22Rv1 (cell line): ENCODE measurements at regions not wholly inside any gene's neighbourhood (a gene's known extent, or its start where the extent isn't known, plus 50 kb on each side); places are given as distances from the start of the nearest gene placed in this dataset.

ENCODE experiments used
- H3K27ac ChIP-seq: fragments of 450-650 bp; 2 replicates; pipeline ENCODE4 v1.5.1; 2017
- ZFX ChIP-seq: fragments of 450-650 bp; IDR thresholded peaks from 2 replicates; pipeline ENCODE4 v1.6.1; 2017; ENCODE audit warnings: antibody characterized with exemption, borderline replicate concordance
- TF ChIP-seq, protein P1 (sequence below): fragments of 450-650 bp; IDR thresholded peaks from 2 replicates; pipeline ENCODE4 v1.5.1; 2017; ENCODE audit warnings: mild to moderate bottlenecking

DNA sequence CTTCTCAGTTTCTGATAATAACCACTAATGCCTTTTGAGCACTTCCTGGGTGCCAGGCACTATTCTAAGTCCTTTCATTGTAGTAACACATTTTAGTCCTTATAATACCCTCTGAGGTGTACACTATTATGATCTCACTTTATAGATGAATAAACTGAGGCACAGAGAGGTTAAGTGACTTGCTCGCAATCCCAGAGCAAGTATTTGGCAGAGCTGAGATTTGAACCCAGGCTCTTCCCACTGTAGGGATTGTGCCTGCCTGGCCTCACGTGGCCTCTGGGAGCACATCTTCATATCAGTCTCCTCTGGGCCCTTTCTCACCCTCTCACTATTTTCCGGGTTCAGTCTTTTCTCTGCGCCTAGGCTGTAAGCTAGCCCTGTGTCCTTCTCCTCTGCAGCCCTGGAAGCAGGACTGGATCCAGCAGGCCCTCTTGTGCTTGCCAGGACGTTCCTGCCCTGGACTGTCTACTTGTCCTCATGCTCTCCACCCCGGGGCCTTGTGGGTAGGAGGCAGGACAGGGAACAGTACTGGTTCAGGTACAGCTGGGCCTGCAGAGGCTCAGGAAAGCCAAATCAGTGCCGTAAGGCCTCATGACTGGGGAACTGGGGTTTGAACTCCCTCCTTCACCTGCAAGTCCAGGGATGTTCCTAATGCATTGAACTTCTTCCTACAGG is 139.6 kb downstream of the VEGFA start:
- TF ChIP-seq ZFX, result no peak
- TF ChIP-seq, protein P1, sequence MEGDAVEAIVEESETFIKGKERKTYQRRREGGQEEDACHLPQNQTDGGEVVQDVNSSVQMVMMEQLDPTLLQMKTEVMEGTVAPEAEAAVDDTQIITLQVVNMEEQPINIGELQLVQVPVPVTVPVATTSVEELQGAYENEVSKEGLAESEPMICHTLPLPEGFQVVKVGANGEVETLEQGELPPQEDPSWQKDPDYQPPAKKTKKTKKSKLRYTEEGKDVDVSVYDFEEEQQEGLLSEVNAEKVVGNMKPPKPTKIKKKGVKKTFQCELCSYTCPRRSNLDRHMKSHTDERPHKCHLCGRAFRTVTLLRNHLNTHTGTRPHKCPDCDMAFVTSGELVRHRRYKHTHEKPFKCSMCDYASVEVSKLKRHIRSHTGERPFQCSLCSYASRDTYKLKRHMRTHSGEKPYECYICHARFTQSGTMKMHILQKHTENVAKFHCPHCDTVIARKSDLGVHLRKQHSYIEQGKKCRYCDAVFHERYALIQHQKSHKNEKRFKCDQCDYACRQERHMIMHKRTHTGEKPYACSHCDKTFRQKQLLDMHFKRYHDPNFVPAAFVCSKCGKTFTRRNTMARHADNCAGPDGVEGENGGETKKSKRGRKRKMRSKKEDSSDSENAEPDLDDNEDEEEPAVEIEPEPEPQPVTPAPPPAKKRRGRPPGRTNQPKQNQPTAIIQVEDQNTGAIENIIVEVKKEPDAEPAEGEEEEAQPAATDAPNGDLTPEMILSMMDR, result no peak
- H3K27ac ChIP-seq, result 0 out of 2 replicates have a peak overlapping the region, but pooled peaks have one; percentile 42

DNA sequence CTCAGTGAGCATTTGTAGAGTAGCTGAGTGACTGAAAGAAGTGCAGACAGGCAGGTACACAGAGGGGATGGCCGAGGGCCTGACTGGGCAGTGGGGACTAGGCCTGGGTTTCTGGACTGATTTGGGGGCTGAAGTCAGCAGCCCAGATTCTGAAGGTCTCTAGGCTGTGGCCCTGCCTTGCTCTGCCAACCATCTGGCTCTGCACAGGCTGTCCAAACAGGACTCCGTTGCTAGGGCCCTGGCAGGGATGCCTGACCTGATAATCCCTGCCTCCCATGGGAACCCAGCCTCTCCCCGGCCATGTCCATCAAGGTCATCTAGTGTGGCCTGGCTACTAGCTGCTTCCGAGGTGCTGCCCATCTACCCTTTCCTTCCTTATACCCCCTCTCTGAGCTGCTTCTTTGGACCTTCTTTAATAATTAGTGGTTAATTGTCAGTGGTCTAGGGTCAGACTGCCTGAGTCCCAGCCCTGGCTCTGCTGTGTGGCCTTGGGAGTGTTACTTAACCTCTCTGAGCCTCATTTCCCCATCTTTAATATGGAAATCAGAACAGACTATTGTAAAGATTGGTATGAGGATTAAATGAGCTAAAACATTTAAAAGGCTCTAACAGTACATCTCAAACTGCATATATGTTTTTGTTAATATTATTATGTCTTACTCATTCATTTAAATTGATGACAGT is 137.9 kb downstream of the VEGFA start:
- no peak overlapping the region for H3K27ac ChIP-seq
- TF ChIP-seq, protein P1, result no peak
- no peak for TF ChIP-seq ZFX

DNA sequence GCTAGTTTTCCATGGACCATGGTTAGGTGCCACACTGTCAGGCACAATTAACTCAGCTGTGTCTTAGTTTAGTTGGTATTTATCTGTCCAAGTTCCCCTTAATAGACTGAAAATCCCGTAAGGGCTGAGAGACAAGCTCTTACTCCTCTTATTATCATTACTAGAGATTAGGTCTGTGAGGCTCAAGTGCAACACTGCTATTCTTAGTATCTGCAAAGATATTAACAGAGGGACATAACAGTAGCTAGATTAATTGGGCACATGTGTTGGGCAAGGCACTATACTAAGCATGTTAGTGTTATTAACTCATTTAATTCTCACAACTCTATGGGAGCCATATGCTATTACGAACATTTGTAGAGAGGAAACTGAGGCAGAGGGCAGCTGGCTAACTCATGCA is 137.3 kb downstream of the VEGFA start:
- TF ChIP-seq, protein P1, result no peak
- TF ChIP-seq ZFX, result no peak
- no peak overlapping the region for H3K27ac ChIP-seq

DNA sequence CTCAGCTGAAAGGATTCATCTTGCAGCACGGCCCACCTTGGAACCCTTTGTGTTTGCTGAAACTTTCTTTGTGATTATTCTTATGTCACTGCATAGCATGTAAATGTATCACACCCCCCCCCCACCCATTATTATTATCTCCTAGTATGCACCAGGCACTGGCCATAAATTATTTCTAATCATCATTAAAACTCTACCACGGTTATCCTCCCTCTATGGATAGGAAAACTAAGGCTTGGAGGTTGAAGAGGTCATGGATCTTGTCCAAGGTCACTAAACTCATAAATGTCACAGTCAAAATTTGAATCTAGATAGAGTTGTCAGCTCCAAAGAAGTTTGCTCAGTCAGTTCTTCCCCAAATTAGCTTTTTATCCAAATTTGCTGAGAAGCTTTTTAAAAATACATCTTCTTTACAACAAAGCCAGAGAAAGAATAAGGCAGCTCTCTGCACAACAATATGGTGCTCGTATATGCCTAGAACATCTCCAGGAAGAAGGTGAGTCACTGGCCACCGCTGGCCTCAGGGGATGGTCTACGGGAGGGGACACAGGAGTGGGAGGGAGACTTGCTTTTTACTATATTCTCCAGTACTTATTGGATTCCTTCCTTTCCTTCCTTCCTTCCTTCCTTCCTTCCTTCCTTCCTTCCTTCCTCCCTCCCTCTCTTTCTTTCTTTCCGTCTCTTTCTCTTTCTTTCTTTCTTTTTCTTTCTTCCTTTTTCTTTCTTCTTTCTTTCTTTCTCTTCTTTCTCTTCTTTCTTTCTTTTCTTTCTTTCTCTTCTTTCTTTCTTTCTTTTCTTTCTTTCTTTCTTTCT is 134.5 kb downstream of the VEGFA start:
- no peak for TF ChIP-seq ZFX
- TF ChIP-seq, protein P1, result no peak
- H3K27ac ChIP-seq, result no peak overlapping the region

DNA sequence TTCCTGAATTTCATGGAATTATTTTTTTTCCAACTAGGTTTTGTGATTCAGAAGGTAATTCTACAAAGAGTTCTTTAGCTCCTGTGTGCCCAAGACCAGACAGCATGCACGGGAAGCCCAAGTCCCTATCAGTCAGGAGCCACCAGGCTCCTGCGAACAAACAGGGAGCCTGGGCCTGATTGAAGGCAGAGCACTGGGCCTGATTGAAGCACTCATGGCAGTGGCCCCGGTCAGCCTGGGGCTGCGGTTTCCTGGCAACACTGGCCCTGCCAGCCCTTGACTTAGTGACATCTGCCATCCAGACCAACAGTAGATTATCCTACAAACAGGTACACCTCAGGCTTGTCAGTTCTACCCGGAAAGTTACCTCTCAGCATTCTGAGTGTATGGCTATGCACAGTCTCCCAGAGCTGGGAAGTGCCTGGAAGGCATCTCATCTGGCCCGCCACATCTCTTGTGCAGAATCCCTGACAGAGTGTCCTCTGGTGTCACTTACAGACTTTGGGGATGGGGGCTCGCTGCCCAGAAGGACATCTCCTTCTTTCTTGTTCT is 133.8 kb downstream of the VEGFA start:
- no peak overlapping the region for H3K27ac ChIP-seq
- TF ChIP-seq, protein P1, result no peak
- no peak for TF ChIP-seq ZFX

DNA sequence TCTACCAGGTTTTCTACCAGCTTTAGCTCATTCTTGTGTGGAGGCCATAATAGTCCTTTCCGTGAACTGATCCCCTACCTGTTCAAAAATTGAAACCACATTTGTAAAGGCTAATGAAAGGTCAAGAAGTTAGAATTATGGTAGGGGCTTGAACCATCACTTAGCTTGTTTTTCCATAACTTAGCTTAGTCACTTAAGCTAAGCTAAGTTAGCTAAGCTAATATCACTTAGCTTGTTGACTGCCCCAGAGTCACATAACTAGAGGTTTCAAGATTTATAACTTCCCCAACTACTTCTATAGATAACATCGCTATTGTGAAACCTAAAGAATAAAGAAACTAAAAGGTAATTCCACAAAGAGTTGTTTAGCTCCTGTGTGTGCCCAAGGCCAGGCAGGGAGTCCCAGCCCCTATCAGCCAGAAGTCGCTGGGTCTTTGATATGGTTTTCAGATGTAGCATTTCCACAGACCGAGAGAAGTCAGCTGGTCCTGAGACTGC is 131.8 kb downstream of the VEGFA start:
- no peak overlapping the region for H3K27ac ChIP-seq
- TF ChIP-seq, protein P1, result no peak
- no peak for TF ChIP-seq ZFX
